ENCODE measurements at regions not wholly inside any gene's neighbourhood (a gene's known extent, or its start where the extent isn't known, plus 50 kb on each side); places are given as distances from the start of the nearest gene placed in this dataset.
"Not testable (repeated sequence)": the region's sequence is repeated elsewhere in the genome, so short reads cannot be mapped to it uniquely, and the experiment has no call there.

DNA sequence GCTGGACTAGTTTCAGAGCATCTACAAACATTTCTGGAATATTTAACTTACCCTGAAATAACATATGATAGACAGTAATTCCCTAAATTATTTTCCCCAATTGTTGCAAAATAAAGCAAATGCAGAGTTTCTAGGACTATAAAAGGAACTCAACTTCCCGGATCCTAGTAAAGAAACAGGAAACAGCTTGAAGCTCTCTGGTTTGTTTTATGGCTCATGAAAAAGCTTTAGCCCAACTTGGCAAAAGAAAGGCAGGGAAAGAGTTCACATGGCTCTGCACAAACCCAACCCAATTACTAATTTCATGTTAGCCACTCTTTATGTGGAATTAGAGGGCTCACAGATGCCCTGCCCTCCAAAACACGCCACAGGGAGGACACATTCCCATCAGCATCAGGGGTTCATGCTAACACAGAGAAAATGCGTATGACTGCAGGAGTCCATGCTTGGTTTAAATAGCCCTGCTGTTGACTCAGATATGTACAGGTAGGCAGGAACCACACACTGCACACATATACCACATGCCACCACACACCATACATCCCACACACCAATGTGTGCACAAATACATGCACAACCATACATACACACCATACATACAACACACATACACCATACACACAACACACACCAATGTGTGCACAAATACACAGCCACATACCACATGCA is 81.2 kb upstream of the FBXO28 start:
- H3K27ac ChIP-seq (ENCODE audit: low read depth, low read length); DNase-seq (ENCODE audit: low read depth, low spot score); CTCF ChIA-PET; H3K9me3 ChIP-seq (ENCODE audit: control insufficient read depth, insufficient read depth, low read length); H3K4me3 ChIP-seq (ENCODE audit: low read depth, low read length); POLR2A ChIA-PET; H3K27me3 ChIP-seq (ENCODE audit: control insufficient read depth, insufficient read depth, low read length): not testable (repeated sequence)

- H3K4me3 ChIP-seq (ENCODE audit: low read depth, low read length); H3K9me3 ChIP-seq (ENCODE audit: control insufficient read depth, insufficient read depth, low read length); H3K27me3 ChIP-seq (ENCODE audit: control insufficient read depth, insufficient read depth, low read length); H3K27ac ChIP-seq (ENCODE audit: low read depth, low read length); DNase-seq (ENCODE audit: low read depth, low spot score); POLR2A ChIA-PET; CTCF ChIA-PET: not testable (repeated sequence)
These were observed 81.9 kb upstream of the FBXO28 start for GRCh38 chr1:224031986-224032385.

GRCh38 chr1:224030257-224030656 is 83.7 kb upstream of the FBXO28 start:
- DNase-seq (ENCODE audit: low read depth, low spot score); H3K4me3 ChIP-seq (ENCODE audit: low read depth, low read length); CTCF ChIA-PET; H3K9me3 ChIP-seq (ENCODE audit: control insufficient read depth, insufficient read depth, low read length); H3K27ac ChIP-seq (ENCODE audit: low read depth, low read length); H3K27me3 ChIP-seq (ENCODE audit: control insufficient read depth, insufficient read depth, low read length); POLR2A ChIA-PET: not testable (repeated sequence)

- CTCF ChIA-PET; H3K9me3 ChIP-seq (ENCODE audit: control insufficient read depth, insufficient read depth, low read length); H3K27me3 ChIP-seq (ENCODE audit: control insufficient read depth, insufficient read depth, low read length); H3K27ac ChIP-seq (ENCODE audit: low read depth, low read length); DNase-seq (ENCODE audit: low read depth, low spot score); H3K4me3 ChIP-seq (ENCODE audit: low read depth, low read length); POLR2A ChIA-PET: not testable (repeated sequence)
These were observed 84.5 kb upstream of the FBXO28 start for GRCh38 chr1:224029286-224030025.

DNA sequence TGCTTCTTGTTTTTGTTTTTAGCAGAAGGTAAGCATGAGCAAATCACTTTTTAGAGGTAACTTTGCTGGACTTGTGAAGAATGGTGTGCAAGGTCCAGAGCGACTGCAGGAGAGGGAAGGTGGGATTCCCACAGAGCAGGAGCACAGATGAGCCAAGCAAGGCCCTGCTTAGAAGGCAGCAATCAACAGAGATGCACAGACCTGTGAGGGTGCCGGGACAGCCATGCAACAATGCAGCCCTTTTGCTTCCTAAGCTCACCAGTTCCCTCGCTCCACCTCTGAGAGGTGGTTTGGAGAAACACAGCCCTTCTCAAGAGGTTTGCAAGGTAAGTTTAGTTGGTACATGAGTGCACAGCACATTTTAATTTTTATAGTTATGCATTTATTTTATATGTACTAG is 85.1 kb upstream of the FBXO28 start:
- H3K4me3 ChIP-seq (ENCODE audit: low read depth, low read length); H3K27me3 ChIP-seq (ENCODE audit: control insufficient read depth, insufficient read depth, low read length); CTCF ChIA-PET; H3K27ac ChIP-seq (ENCODE audit: low read depth, low read length); DNase-seq (ENCODE audit: low read depth, low spot score); POLR2A ChIA-PET; H3K9me3 ChIP-seq (ENCODE audit: control insufficient read depth, insufficient read depth, low read length): not testable (repeated sequence)

DNA sequence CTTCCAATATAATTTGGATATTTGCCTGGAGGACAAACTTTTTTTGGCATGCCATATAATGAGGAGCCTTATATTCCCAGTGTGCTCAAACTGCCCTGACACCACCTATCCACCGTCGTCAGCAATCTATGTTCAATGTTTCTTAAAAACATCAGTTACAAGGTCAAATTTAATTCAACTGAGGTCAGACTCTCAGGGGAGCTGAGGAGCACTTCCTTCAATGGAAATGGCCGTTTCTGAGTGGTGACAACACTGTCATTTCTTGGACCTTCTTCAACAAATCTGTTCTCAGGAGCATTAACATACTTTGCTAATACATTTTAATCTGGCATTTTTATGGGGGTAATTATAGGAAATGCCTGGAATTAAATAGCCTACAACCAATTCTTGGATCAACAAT is 90.8 kb upstream of the FBXO28 start:
- DNase-seq (ENCODE audit: low read depth, low spot score); CTCF ChIA-PET; H3K27ac ChIP-seq (ENCODE audit: low read depth, low read length); H3K4me3 ChIP-seq (ENCODE audit: low read depth, low read length); POLR2A ChIA-PET; H3K27me3 ChIP-seq (ENCODE audit: control insufficient read depth, insufficient read depth, low read length); H3K9me3 ChIP-seq (ENCODE audit: control insufficient read depth, insufficient read depth, low read length): not testable (repeated sequence)

DNA sequence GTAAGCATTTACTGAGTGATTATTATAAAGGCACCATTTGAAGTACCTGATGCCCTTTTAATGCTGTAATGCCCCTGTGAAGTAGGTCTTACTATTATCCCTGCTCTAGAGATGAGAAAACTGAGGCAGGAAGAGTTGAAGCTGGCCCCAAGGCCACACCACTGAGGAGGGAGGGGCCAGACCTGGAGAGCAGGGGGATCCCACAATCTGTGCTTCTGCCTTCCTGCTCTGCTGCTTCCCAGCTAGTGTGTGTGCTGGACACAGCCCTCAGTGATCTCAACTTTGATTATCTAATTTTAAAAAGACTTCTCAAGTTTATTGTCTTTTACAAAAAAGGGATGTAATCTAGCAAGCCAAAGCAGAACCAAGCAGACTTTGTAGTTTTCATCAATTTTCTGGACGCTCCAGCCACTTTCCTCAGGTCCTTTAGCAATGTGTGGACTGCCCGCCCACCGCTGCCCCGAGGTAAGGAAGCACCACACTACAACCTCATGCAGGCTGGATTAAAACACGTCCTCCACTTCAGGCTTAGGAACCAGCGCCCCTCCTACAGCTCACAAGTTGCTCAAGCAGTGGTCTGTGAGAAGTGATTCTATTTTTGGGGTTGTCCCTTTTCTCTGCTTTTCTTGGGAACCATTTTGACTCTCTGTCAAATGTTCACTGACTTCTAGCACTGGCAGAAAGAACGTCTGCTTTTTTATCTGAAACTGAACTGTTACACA is 91.5 kb upstream of the FBXO28 start:
- H3K4me3 ChIP-seq (ENCODE audit: low read depth, low read length); CTCF ChIA-PET; DNase-seq (ENCODE audit: low read depth, low spot score); H3K27ac ChIP-seq (ENCODE audit: low read depth, low read length); H3K27me3 ChIP-seq (ENCODE audit: control insufficient read depth, insufficient read depth, low read length); POLR2A ChIA-PET; H3K9me3 ChIP-seq (ENCODE audit: control insufficient read depth, insufficient read depth, low read length): not testable (repeated sequence)

DNA sequence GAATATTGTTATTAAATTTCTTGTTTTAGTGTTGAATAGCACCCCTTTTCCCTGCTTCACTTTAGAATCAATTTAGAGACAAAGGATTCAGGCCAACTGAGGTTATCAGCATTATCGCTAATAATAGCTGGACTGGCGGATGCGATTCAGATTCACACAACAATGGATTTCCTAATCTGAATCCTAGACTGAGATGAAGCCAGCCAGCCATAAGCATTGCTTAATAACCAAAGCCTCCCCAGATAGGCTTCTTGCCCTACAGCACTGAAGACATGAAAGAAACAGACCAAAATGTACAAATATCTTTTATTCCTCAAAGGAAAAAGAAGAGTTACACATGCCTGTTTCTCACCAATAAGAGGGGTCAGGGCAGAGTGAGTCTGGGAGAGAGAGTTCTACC is 94.0 kb upstream of the FBXO28 start:
- POLR2A ChIA-PET; H3K27ac ChIP-seq (ENCODE audit: low read depth, low read length); H3K9me3 ChIP-seq (ENCODE audit: control insufficient read depth, insufficient read depth, low read length); CTCF ChIA-PET; DNase-seq (ENCODE audit: low read depth, low spot score); H3K4me3 ChIP-seq (ENCODE audit: low read depth, low read length); H3K27me3 ChIP-seq (ENCODE audit: control insufficient read depth, insufficient read depth, low read length): not testable (repeated sequence)

DNA sequence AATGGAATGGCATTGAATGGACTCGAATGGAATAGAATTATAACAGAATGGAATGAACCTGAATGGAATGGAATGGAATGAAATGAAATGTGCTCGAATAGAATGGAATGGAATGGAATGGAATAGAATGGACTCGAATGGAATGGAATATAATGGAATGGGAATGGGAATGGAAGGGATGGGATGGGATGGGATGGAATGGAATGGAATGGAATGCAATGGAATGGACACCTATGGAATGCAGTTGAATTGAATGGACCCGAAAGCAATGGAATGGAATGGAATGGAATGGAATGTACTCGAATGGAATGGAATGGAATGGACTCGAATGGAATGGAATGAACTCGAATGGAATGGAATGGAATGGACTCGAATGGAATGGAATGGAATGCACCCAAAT is 98.1 kb upstream of the FBXO28 start:
- H3K27ac ChIP-seq (ENCODE audit: low read depth, low read length); H3K27me3 ChIP-seq (ENCODE audit: control insufficient read depth, insufficient read depth, low read length); DNase-seq (ENCODE audit: low read depth, low spot score); CTCF ChIA-PET; POLR2A ChIA-PET; H3K4me3 ChIP-seq (ENCODE audit: low read depth, low read length): not testable (repeated sequence)
- peaks cover 43% of the 10 kb centered on the region for H3K9me3 ChIP-seq (ENCODE audit: control insufficient read depth, insufficient read depth, low read length)

Measured in AG04450 (cell line).